ENCODE measurements at regions not wholly inside any gene's neighbourhood (a gene's known extent, or its start where the extent isn't known, plus 50 kb on each side); places are given as distances from the start of the nearest gene placed in this dataset.
"Not testable (repeated sequence)": the region's sequence is repeated elsewhere in the genome, so short reads cannot be mapped to it uniquely, and the experiment has no call there.

DNA sequence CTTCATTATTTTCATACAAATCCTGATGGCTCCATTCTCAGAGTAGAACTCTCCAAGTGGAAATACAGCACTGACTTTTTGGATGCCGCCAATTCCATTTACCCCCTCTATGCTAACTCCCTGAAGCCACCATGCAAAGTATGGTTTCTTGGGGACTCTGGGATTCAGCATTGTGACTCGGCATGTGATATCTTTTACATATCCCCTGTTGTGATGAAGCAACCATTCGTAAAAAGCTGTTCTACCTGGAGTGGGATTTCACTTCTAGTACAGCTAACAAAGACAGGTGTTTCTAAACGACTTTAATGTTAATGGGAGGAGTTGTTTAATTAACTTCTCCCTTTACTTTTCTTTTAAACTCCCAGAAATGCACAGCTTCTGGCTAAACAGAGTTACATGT is 533.5 kb downstream of the RBFOX1 start:
- H3K36me3 ChIP-seq (ENCODE audit: control insufficient read depth in 2 of 2, insufficient read depth in 2 of 2, low read length in 2 of 2): no peaks in the 10 kb centered on the region
- H3K9me3 ChIP-seq (ENCODE audit: control insufficient read depth in 2 of 2, low read length in 2 of 2): no peaks in the 10 kb centered on the region
- no peak overlapping the region for H3K4me3 ChIP-seq (ENCODE audit: low read length in 2 of 2)
- no peaks in the 10 kb centered on the region for H3K4me1 ChIP-seq (ENCODE audit: control insufficient read depth in 2 of 2, insufficient read depth in 2 of 2, low read length in 2 of 2)
- no peaks in the 10 kb centered on the region for H3K27me3 ChIP-seq (ENCODE audit: control insufficient read depth in 2 of 2, insufficient read depth in 2 of 2, low read length in 2 of 2)
- H3K27ac ChIP-seq (ENCODE audit: low read depth in 2 of 2, low read length in 2 of 2): no peak overlapping the region
- H3K9ac ChIP-seq (ENCODE audit: low read depth in 1 of 2, low read length in 2 of 2): no peak overlapping the region

DNA sequence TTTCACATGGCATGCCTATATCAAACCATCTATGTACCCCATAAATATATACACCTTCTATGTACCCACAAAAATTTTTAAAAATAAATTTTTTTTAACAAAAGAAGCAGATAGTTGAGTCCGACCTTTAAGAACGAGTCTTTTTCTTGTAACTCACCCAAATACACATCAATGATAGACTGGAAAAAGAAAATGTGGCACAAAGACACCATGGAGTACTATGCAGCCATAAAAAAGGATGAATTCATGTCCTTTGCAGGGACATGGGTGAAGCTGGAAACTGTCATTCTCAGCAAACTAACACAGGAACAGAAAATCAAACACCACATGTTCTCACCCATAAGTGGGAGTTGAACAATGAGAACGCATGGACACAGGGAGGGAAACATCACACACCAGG is 532.7 kb downstream of the RBFOX1 start:
- not testable (repeated sequence) for H3K4me1 ChIP-seq (ENCODE audit: control insufficient read depth in 2 of 2, insufficient read depth in 2 of 2, low read length in 2 of 2); H3K9me3 ChIP-seq (ENCODE audit: control insufficient read depth in 2 of 2, low read length in 2 of 2); H3K27me3 ChIP-seq (ENCODE audit: control insufficient read depth in 2 of 2, insufficient read depth in 2 of 2, low read length in 2 of 2); H3K27ac ChIP-seq (ENCODE audit: low read depth in 2 of 2, low read length in 2 of 2); H3K4me3 ChIP-seq (ENCODE audit: low read length in 2 of 2); H3K36me3 ChIP-seq (ENCODE audit: control insufficient read depth in 2 of 2, insufficient read depth in 2 of 2, low read length in 2 of 2); H3K9ac ChIP-seq (ENCODE audit: low read depth in 1 of 2, low read length in 2 of 2)

DNA sequence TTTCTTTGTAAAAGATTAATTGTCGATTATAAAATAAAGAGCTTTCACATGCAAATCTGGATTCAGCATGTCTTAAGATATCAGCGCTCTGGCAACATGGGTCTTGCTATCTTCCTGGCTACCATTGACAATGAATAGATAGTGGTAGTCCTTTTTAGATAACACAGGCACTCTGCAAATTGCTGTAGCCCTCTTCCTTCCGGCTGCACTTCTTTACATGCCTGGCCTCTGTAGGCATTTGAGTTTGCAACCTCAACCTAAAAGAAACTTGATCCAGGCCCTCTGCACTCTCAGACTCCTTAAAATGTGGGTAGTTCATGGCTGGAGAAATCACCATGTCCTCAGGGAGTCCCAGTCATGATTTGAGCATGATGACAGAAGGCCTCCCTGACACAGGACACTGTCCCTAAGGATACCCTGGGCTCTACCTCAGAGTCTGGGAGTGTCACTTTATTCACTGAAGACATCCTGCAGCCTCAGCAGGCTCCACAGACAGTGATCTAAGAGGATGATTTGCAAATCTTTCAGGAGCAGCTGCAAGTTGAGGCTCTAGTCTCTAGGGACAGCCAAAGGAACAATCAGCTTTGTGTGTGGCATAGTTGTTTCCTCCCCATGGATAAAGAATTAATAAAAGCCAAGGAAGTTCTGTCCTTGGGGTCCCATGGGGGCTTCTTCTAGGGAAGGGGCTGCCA is 529.4 kb downstream of the RBFOX1 start:
- Histone ChIP-seq H3K9ac (ENCODE audit: low read depth in 1 of 2, low read length in 2 of 2) (no peak overlapping the region), H3K27me3 (ENCODE audit: control insufficient read depth in 2 of 2, insufficient read depth in 2 of 2, low read length in 2 of 2) (no peaks in the 10 kb centered on the region), H3K4me1 (ENCODE audit: control insufficient read depth in 2 of 2, insufficient read depth in 2 of 2, low read length in 2 of 2) (no peaks in the 10 kb centered on the region), H3K36me3 (ENCODE audit: control insufficient read depth in 2 of 2, insufficient read depth in 2 of 2, low read length in 2 of 2) (no peaks in the 10 kb centered on the region), H3K9me3 (ENCODE audit: control insufficient read depth in 2 of 2, low read length in 2 of 2) (no peaks in the 10 kb centered on the region), H3K4me3 (ENCODE audit: low read length in 2 of 2) (no peak overlapping the region), H3K27ac (ENCODE audit: low read depth in 2 of 2, low read length in 2 of 2) (no peak overlapping the region)

DNA sequence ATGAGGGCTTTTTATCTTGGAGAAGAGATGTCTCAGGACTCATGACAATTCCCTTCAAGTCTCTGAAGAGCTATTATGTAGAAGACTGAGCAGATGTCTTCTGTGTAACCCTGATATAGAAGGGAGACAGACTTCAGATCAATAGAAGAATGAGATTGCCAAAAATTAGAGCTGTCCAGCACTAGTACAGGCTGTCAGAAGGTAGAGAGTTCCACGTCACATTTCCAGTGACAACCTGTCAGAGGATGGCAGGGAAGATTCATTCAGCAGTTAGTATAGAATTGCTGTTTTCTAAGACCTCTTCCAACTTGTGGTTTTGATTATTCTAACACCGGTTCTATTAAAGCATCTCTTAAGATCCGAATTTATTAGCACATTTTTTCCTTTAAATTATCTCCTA is 520.6 kb downstream of the RBFOX1 start:
- Histone ChIP-seq H3K27me3 (ENCODE audit: control insufficient read depth in 2 of 2, insufficient read depth in 2 of 2, low read length in 2 of 2) (no peaks in the 10 kb centered on the region), H3K4me3 (ENCODE audit: low read length in 2 of 2) (no peak overlapping the region), H3K9me3 (ENCODE audit: control insufficient read depth in 2 of 2, low read length in 2 of 2) (no peaks in the 10 kb centered on the region), H3K27ac (ENCODE audit: low read depth in 2 of 2, low read length in 2 of 2) (no peak overlapping the region), H3K9ac (ENCODE audit: low read depth in 1 of 2, low read length in 2 of 2) (no peak overlapping the region), H3K36me3 (ENCODE audit: control insufficient read depth in 2 of 2, insufficient read depth in 2 of 2, low read length in 2 of 2) (no peaks in the 10 kb centered on the region), H3K4me1 (ENCODE audit: control insufficient read depth in 2 of 2, insufficient read depth in 2 of 2, low read length in 2 of 2) (no peaks in the 10 kb centered on the region)

DNA sequence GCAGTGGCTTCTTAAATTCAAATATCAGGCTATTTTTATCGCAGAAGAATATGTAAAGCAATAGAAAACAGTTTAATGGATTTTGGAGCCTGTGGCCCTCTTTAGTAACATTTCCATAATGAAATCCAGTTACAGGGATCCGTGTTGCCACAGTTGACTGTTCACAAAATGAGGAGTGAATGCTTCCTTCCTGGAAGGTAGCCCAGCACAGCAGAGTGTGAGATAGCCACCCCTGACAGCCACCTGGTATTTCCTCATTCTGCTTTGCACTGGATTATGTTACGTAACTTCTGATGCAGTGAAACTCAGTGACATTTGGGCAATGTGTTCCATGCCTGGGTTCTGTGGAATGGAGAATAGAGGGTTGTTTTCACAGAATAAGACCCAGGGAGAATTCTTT is 517.2 kb downstream of the RBFOX1 start:
- Histone ChIP-seq H3K27ac (ENCODE audit: low read depth in 2 of 2, low read length in 2 of 2) (no peak overlapping the region), H3K4me3 (ENCODE audit: low read length in 2 of 2) (no peak overlapping the region), H3K36me3 (ENCODE audit: control insufficient read depth in 2 of 2, insufficient read depth in 2 of 2, low read length in 2 of 2) (no peaks in the 10 kb centered on the region), H3K27me3 (ENCODE audit: control insufficient read depth in 2 of 2, insufficient read depth in 2 of 2, low read length in 2 of 2) (no peaks in the 10 kb centered on the region), H3K9ac (ENCODE audit: low read depth in 1 of 2, low read length in 2 of 2) (no peak overlapping the region), H3K4me1 (ENCODE audit: control insufficient read depth in 2 of 2, insufficient read depth in 2 of 2, low read length in 2 of 2) (no peaks in the 10 kb centered on the region), H3K9me3 (ENCODE audit: control insufficient read depth in 2 of 2, low read length in 2 of 2) (no peaks in the 10 kb centered on the region)

DNA sequence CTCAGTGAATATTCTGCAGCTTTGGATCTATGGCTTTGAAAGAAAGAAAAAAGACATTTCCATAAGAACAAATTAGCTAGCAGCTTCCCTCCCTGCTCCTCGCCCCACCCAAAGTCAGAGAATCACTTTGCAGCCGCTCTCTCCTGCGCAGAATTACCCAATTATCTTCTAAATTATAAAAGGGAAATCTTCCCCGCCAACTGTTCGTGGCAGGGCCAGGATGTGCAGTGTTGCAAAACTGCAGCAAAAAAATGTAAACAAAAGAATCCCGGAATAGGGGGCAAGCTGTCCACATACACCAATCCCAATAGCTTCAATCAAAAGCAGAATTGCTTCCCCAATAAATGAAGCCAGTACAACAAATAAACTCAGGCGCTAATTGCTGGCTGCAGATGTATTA is 510.6 kb downstream of the RBFOX1 start:
- no peaks in the 10 kb centered on the region for H3K36me3 ChIP-seq (ENCODE audit: control insufficient read depth in 2 of 2, insufficient read depth in 2 of 2, low read length in 2 of 2)
- H3K27ac ChIP-seq (ENCODE audit: low read depth in 2 of 2, low read length in 2 of 2): no peak overlapping the region
- H3K9me3 ChIP-seq (ENCODE audit: control insufficient read depth in 2 of 2, low read length in 2 of 2): no peaks in the 10 kb centered on the region
- no peaks in the 10 kb centered on the region for H3K4me1 ChIP-seq (ENCODE audit: control insufficient read depth in 2 of 2, insufficient read depth in 2 of 2, low read length in 2 of 2)
- no peak overlapping the region for H3K9ac ChIP-seq (ENCODE audit: low read depth in 1 of 2, low read length in 2 of 2)
- no peaks in the 10 kb centered on the region for H3K27me3 ChIP-seq (ENCODE audit: control insufficient read depth in 2 of 2, insufficient read depth in 2 of 2, low read length in 2 of 2)
- no peak overlapping the region for H3K4me3 ChIP-seq (ENCODE audit: low read length in 2 of 2)

DNA sequence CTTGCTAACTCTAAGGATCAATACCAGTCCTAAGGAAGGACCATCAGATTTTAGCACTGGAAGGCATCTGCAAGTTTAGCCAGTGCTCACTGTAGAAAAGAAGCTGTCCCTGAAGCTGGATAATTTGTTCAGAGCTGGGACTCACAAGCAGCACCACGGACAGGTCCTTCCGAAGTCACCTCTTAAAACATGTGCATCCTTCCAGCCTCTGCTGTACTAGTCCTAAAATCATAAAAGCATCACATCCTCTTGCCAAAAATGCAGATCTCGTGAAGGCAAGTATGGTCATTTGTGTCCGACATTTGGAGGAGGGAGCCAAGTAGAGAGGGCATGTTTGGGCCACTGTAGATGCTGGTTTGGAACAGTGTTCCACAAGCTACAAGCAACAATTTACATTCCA is 506.9 kb downstream of the RBFOX1 start:
- no peak overlapping the region for H3K9ac ChIP-seq (ENCODE audit: low read depth in 1 of 2, low read length in 2 of 2)
- H3K27ac ChIP-seq (ENCODE audit: low read depth in 2 of 2, low read length in 2 of 2): no peak overlapping the region
- no peak overlapping the region for H3K4me3 ChIP-seq (ENCODE audit: low read length in 2 of 2)
- no peaks in the 10 kb centered on the region for H3K36me3 ChIP-seq (ENCODE audit: control insufficient read depth in 2 of 2, insufficient read depth in 2 of 2, low read length in 2 of 2)
- no peaks in the 10 kb centered on the region for H3K9me3 ChIP-seq (ENCODE audit: control insufficient read depth in 2 of 2, low read length in 2 of 2)
- H3K4me1 ChIP-seq (ENCODE audit: control insufficient read depth in 2 of 2, insufficient read depth in 2 of 2, low read length in 2 of 2): no peaks in the 10 kb centered on the region
- H3K27me3 ChIP-seq (ENCODE audit: control insufficient read depth in 2 of 2, insufficient read depth in 2 of 2, low read length in 2 of 2): no peaks in the 10 kb centered on the region

DNA sequence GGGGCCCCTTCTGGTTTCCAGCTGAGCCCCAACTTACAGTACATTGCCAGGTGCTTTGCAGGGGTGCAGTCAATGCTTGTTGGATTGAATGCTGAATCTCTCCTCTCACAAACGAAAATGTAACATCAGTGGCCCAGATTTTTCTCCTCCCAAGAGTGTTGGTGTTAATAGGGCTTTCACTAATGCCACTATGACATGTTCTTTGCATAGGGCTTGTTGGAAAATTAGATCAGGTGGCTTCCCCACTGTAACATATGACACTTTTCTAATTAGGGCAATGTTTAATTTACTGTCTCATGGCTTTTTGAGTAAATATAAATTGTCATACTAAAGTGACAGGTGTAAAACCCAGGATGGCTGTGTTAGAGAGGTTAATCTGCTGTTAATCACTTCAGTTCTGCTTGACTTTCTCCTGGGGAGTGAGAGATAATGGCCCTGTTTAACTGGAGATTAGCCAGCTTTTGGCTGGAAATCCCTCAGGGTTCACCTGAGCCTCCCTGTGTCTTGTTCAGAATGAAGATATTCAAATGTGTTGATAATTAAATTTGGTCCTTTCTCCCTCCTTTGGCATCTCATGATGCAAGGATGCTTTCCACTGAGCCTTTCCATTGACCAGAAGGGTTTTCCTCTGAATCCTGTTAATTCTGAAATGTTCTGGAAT is 502.3 kb downstream of the RBFOX1 start:
- Histone ChIP-seq H3K36me3 (ENCODE audit: control insufficient read depth in 2 of 2, insufficient read depth in 2 of 2, low read length in 2 of 2) (no peaks in the 10 kb centered on the region), H3K9me3 (ENCODE audit: control insufficient read depth in 2 of 2, low read length in 2 of 2) (no peaks in the 10 kb centered on the region), H3K27ac (ENCODE audit: low read depth in 2 of 2, low read length in 2 of 2) (no peak overlapping the region), H3K9ac (ENCODE audit: low read depth in 1 of 2, low read length in 2 of 2) (no peak overlapping the region), H3K4me3 (ENCODE audit: low read length in 2 of 2) (no peak overlapping the region), H3K27me3 (ENCODE audit: control insufficient read depth in 2 of 2, insufficient read depth in 2 of 2, low read length in 2 of 2) (no peaks in the 10 kb centered on the region), H3K4me1 (ENCODE audit: control insufficient read depth in 2 of 2, insufficient read depth in 2 of 2, low read length in 2 of 2) (no peaks in the 10 kb centered on the region)

DNA sequence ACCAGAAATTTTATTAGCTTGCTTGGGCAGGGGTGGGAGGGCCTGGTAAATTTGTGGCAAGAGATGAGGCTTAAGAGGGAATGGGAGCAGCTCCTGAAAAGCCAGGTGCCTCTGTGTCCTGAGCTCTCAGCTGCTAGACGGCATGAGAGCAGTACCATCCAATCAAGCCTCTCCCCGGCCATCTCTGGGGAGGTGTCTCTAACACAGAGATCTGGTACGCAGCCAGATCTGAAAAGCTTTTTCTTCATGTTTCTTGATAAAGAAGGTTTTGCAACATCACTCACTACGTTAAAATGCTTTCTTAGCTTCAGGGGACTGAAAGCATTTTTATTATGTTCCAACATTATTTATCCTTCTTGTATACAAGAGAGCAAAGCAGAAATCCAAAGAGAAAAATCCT is 488.2 kb downstream of the RBFOX1 start:
- Histone ChIP-seq H3K27me3 (ENCODE audit: control insufficient read depth in 2 of 2, insufficient read depth in 2 of 2, low read length in 2 of 2) (no peaks in the 10 kb centered on the region), H3K36me3 (ENCODE audit: control insufficient read depth in 2 of 2, insufficient read depth in 2 of 2, low read length in 2 of 2) (no peaks in the 10 kb centered on the region), H3K4me1 (ENCODE audit: control insufficient read depth in 2 of 2, insufficient read depth in 2 of 2, low read length in 2 of 2) (no peaks in the 10 kb centered on the region), H3K4me3 (ENCODE audit: low read length in 2 of 2) (no peak overlapping the region), H3K27ac (ENCODE audit: low read depth in 2 of 2, low read length in 2 of 2) (no peak overlapping the region), H3K9me3 (ENCODE audit: control insufficient read depth in 2 of 2, low read length in 2 of 2) (no peaks in the 10 kb centered on the region), H3K9ac (ENCODE audit: low read depth in 1 of 2, low read length in 2 of 2) (no peak overlapping the region)

DNA sequence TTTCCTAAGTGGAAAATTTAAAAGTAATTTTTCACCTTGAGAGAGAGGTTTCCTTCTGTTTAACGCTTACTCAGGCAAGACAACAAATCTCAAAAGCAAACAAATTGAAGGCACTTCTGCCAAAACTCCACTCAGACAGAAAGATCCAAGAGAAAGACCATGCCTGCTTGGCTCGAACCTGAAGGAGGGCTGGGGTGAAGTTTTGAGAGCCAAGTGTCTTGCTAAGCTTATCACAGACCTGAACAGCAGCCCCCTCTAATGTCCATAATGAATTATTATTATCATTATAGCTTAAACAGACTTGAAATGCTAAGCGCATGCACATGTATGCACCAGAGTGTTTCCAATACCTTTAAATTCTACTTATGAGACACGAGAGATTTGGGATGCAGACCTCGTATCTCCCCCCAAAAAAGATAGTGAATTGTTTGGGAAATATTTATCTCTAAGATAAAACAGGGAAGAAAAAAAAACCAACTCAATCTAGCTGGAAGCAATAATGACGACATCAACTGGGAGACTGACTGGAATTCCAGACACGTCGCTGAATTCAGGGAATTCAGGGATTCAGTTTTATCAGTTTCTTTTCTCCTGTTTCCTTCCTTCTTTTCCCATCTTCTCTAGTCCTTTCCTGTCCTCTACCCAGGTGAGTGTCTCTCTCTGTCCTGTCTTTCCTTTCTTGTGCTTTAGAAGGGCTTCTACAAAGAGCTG is 473.2 kb downstream of the RBFOX1 start:
- Histone ChIP-seq H3K9me3 (ENCODE audit: control insufficient read depth in 2 of 2, low read length in 2 of 2) (no peaks in the 10 kb centered on the region), H3K27ac (ENCODE audit: low read depth in 2 of 2, low read length in 2 of 2) (no peak overlapping the region)

More for the DNA sequence above, 473.2 kb downstream of the RBFOX1 start:
- H3K36me3 ChIP-seq (ENCODE audit: control insufficient read depth in 2 of 2, insufficient read depth in 2 of 2, low read length in 2 of 2): no peaks in the 10 kb centered on the region
- no peaks in the 10 kb centered on the region for H3K27me3 ChIP-seq (ENCODE audit: control insufficient read depth in 2 of 2, insufficient read depth in 2 of 2, low read length in 2 of 2)
- H3K4me3 ChIP-seq (ENCODE audit: low read length in 2 of 2): no peak overlapping the region
- H3K4me1 ChIP-seq (ENCODE audit: control insufficient read depth in 2 of 2, insufficient read depth in 2 of 2, low read length in 2 of 2): no peaks in the 10 kb centered on the region
- no peak overlapping the region for H3K9ac ChIP-seq (ENCODE audit: low read depth in 1 of 2, low read length in 2 of 2)
